ENCODE measurements at regions not wholly inside any gene's neighbourhood (a gene's known extent, or its start where the extent isn't known, plus 50 kb on each side); places are given as distances from the start of the nearest gene placed in this dataset.
A peak's percentile ranks its signal among the peaks of the same experiment; 100 is the strongest.

DNA sequence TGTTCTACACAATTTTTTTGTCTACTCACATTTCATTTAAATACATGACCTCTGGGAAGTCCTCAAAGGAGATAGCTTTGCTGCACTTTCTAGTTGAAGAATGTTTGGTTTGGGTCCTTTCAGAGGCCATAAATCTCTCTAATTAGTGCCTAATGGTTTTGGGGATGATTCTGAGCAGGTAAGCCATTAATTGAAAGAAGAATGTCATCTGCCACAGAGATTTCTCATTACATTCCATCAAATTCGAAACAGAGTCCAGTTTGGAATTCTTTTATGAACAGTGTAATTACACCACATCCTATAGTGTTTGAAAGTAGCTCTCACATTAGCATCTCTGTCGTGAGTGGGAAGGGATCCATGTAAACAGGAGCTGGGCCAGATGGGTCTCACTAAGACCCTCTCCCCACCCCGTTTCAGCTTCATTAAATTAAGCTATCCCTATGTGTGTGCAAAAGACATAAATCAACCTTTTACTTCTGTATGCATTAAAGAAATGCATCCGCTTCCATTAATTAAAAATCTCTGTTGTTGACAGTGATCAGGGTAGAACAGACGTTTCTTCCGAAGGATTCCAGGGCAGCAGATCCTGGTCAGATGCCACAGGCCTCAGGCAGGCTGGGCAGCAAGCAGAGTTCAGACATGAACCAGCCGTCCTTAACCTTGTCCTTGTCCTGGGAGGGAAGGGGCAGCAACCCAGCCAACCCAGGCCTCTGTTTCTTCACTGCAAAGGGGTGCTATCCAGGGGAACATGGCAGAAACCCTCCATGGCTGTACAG lies 99.8 kb upstream of the MAP1B start:
- no peak for DNase-seq

DNA sequence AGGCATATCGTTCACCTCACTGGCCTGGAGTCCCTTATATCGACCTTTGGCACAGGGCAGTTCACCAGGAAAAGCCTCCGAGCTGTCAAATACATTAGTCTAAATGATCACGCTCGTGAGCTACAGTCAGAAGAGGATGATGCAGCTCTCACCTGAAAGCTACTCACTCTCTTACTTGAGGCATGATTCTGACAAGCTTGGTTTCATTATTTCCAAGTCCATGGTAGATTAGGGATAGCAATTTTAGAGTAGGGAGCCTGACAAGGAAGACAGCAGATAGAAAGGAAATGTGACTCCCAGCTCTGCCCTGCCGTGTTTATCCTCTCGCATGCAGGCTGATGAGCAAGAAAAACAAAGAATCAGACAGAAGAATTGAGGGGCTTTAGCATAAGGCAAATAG lies 98.0 kb upstream of the MAP1B start:
- no peak for DNase-seq

GRCh38 chr5:72010430-72010829 lies 96.8 kb upstream of the MAP1B start:
- DNase-seq, result no peak

GRCh38 chr5:72012906-72013305 lies 94.4 kb upstream of the MAP1B start:
- DNase-seq, result no peak

DNA sequence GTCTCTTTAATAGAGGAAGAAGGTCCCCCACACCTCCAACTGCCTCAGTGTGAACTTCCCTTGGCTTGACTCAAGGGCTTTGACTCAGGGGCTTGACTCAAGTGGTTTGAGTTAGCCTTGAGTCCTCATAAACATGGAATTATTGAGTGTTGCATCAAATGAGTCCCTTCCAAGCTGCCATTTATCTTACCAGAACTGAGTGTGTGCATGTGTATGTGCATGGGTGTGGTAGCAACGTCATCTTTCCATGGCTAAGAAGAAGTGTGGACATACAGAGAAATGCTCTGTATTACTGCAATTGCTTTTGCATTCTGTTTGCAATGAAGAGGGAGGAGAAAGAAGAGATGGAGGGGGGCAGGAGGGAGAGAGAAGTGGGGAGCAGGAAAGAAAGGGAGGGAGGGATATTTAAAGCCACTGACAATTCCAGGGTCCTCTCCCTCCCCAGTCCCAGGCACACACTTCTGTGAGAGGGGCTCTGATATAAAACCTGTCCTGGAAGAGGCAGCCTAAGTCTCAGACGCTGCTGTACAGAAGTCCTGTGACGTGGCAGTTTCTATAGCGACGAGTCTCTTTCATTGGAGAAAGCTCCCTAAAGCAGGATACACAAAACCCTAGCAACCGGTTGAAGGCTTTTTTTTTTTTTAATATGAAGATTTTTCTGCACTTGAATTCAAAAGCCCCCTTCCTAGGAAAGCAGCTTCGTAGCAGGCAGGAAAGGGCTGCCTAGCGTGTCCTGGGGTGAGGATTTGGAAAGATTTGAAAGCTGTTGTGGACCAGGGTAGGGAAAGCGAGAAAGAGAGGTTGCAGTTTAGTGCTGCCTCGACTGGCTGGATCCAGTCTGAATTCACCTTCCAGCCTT lies 93.3 kb upstream of the MAP1B start:
- DNase-seq, result no peak

- no peak for DNase-seq
Measured at GRCh38 chr5:72015103-72015548, 92.1 kb upstream of the MAP1B start.

DNA sequence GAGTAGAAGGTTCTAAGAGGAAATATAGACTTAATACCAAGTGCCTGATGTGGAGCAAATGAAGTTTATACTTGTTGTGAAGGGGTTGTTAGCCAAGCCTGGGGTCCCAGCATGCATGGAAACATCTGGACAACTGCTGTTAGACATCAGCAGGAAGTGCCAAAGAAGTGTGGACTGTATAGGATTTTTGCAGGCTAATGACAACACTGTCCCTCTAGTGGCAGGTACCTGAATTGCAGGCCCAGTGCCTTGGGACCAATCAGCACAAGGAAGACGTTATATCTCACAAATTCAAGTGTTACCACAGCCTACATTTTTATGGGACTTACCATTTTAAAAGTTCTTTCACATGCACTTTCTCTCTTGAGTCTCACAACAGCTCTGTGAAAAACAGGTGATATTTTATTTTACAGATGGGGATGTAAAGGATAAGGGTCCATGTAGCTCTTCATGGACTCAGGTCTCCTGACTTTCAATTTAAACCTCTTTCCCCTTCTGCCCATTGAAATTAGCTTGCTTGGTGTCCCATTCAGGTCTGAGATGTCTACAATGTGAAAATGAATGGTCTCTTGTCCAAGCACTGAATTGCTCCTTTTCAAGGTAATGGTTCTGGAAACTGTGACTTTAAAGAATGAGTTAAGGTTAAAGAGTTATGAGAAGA lies 89.0 kb upstream of the MAP1B start:
- DNase-seq, result peak; percentile 33

DNA sequence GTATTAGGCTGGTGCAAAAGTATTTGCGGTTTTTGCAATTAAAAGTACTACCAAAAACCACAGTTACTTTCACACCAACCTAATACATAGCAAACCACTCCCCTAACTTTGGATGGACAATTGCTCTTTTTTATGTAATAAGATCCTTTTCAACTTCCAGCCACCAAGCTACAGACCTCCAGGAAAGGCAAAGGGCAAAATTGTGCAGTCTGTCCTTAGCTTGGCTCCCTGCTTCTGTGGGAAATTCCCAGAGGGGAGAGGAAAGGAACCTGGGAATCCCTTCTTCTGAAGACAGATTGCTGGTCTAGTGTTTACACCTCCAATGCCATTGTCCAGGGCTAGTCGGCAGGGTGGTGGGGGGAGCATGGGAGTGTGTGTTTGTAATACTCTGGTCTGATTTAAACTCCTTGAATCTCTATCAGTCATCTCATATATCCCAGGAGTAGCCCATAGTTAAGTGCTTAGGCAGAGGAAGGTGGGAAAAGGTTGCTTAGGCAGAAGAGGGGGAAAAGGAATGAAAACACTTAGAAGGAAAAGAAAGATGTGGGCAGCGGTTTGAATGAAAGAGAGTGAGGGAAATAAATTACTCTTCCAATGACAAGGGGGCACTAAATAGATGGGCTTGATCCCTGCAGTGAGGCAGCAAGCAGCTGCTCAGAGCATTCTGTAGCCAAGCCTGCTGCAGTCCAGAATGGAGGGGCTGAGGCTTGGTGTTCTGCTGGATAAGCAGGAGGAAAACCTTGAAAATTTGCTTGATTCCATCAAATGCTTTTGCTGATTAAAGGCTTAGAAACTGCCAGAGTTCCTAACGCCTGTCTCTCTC lies 86.9 kb upstream of the MAP1B start:
- no peak for DNase-seq

GRCh38 chr5:72021651-72022357 lies 85.5 kb upstream of the MAP1B start:
- DNase-seq, result no peak

GRCh38 chr5:72028382-72028781 lies 78.9 kb upstream of the MAP1B start:
- no peak for DNase-seq

- no peak for DNase-seq
Measured at GRCh38 chr5:72030237-72030636, 77.0 kb upstream of the MAP1B start.

DNA sequence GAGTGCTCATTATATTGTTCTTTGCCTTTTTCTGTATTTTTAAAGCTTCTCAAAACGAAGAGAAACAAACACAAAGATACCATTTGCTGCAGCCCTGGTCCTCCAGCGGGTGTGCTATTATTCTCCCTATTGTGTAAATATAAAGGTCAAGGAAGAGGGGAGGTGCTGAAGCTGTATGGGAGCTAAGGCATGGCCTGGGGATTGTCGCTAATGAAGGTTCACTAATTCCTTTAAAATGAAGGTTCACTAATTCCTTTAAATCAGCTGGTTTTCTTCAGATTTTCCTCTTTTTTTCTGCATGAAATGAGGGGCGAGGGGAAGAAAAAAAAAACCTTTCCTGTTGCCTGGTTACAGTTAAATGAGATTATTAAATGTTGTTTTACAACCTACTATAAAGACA lies 74.5 kb upstream of the MAP1B start:
- no peak for DNase-seq

DNA sequence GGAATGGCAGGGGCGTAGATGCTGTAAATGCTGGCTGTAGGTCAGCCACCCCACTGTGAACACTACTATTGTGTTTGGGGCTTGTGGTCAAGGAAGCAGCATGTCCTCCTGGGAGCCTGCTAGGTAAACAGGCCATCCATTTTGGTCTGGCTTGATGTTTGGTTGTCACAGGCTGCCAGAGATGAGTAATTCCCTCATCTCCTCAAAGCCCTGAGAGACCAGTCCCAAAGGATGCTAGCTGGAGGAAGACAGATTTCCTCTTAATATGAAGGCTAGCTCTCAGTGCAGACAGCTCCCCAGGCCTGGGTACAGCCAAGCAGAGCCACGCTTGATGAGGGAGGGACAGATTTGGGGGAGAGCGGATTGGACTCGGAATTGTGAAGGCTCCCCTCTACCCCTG lies 72.5 kb upstream of the MAP1B start:
- DNase-seq, result no peak

DNA sequence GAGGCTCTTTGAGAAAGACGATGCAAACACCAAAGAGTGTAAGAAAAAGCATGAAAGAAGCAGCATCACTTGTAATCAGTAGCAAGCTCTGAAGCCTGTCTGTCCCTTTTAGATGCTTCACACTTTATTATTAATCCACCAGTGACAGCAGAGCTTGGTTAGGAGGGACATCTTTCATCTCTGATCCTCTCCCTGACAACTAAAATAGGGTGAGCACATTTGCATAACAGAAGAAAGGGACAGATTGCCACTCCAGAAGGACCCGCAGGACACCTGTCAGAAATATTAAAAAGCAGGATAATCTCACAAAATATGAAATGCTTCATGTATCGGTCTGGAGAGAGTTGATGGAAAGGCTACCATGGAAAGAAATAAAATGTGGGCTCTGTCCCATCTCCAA lies 71.4 kb upstream of the MAP1B start:
- no peak for DNase-seq

DNA sequence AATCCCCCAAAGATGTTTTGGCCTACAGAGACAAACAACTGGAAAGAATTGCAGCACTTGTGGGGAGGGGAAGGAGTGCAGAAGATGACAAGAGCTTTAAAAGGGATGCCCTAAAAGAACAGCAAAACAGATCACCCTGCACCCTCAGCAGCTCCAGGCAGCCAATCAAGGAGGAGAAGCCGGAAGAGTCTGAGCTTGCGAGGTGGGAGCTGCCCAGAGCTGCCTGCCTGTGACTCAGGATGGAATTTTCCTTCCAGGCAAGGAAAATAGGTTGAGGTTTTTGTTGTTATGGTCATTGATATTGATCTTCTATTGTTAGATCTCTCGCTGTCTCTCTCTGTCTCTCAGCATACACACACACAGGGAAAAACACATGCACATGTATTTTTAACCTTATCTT lies 70.3 kb upstream of the MAP1B start:
- peak; percentile 22 for DNase-seq

DNA sequence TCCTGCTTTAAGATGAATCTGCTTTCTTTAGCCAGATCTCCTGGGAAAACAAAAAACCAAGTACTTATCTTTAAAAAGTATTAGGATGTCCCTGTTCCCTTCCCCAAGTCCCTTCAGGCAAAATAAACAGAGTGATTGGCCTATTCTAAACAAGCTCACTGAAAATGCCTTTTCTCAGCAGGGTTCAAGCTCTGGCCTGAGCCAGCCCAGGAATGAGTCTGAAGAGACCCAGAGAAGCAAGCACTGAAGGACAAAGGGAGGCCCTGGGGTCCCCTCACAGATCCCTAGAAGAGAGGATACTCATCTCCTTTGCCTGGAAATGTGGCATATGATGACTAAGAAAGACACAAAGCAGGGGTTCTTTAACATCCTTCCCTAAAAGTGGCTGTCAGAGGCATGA lies 66.8 kb upstream of the MAP1B start:
- no peak for DNase-seq

DNA sequence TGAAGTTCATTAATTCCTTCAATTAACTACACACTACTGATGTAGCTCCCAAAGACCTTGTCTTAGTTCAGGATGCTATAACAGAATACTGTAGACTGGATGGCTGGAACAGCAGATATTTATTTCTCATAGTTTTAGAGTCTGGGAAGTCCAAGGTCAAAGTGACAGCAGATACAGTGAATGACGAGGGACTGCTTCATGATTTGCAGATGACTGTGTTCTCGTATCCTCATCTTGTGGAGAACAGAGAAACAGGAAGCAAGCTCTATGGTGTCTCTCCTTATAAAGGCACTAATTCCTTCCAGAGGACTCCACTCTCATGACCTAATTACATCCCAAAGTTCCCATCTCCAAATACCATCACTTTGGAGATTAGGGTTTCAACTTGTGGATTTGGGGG lies 65.6 kb upstream of the MAP1B start:
- DNase-seq, result no peak

DNA sequence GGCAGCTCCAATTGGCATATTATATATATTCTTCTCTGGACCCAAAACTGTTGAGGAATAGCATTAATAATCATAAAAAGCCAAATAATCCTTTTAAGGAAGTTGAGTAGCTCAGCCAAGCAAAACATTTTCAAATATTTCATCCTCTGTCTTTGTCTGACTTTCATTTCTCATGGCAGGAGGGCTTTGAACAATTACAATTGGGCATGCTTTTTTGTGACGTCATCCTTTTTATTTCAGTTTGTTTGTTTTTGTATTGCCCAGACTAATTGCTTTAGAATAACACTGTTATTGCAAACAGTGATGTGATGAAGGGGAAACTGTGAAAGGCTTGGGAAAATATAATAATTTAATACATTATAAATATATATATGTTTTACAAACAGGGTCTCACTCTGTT lies 65.2 kb upstream of the MAP1B start:
- no peak for DNase-seq

- no peak for DNase-seq
Measured at GRCh38 chr5:72045692-72046091, 61.6 kb upstream of the MAP1B start.

- DNase-seq, result no peak
Measured at GRCh38 chr5:72046106-72046505, 61.2 kb upstream of the MAP1B start.

DNA sequence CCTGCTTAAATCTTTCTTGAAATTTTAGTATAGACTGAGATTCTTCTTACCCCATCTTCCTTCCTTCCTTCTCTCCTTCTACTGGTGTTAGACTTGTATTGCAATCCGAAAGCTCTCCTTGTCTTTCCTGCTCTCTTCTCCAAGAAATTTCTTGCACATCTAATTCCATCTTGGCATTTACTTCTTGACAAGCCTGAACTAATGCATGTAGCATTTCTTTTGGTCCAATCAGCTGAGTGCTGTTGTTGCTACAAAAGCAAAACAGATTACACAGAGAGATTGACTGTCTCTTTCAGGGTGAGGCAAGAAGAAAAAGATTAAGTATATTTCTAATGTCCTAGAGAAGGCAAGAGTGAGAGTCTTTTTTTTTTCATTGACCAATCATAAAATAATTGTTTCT lies 51.6 kb upstream of the MAP1B start:
- no peak for DNase-seq

Data from kidney glomerular epithelial cell (primary cell).